ENCODE measurements at regions not wholly inside any gene's neighbourhood (a gene's known extent, or its start where the extent isn't known, plus 50 kb on each side); places are given as distances from the start of the nearest gene placed in this dataset.

DNA sequence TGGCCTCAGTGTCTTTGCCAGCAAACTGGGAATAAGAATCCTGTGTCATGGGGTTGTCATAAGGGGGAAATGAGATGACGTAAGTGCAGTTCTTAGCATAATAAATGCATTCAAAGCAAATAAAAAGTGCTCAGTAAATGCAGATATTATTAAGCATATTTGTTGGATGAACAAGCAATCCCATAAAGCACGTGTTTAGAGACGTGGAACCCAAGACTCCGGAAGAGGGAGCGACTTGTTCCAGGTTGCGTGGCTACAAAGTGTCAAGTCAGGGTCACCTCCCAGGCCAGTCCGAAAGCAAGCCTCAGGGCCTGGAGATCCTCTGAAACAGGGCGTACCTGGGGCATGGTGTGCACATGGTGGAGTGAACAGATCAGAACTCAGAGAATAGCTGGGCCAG, 58.0 kb upstream of the LAPTM5 start:
- TF ChIP-seq, protein P1, sequence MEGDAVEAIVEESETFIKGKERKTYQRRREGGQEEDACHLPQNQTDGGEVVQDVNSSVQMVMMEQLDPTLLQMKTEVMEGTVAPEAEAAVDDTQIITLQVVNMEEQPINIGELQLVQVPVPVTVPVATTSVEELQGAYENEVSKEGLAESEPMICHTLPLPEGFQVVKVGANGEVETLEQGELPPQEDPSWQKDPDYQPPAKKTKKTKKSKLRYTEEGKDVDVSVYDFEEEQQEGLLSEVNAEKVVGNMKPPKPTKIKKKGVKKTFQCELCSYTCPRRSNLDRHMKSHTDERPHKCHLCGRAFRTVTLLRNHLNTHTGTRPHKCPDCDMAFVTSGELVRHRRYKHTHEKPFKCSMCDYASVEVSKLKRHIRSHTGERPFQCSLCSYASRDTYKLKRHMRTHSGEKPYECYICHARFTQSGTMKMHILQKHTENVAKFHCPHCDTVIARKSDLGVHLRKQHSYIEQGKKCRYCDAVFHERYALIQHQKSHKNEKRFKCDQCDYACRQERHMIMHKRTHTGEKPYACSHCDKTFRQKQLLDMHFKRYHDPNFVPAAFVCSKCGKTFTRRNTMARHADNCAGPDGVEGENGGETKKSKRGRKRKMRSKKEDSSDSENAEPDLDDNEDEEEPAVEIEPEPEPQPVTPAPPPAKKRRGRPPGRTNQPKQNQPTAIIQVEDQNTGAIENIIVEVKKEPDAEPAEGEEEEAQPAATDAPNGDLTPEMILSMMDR (IDR thresholded peaks at IDR 0.05) = no peak
- H3K36me3 ChIP-seq = no peaks in the 10 kb centered on the region
- no peaks in the 10 kb centered on the region for H3K27me3 ChIP-seq (replicated peaks; ENCODE audit: insufficient read depth)
- no peak for ATAC-seq (ENCODE audit: insufficient number of reproducible peaks, low FRiP score, low read depth)
- no peaks in the 10 kb centered on the region for H3K9me3 ChIP-seq
- H3K4me3 ChIP-seq = no peak overlapping the region
- H3K27ac ChIP-seq = no peak overlapping the region
- DNase-seq (ENCODE audit: low spot score) = no peak
- H3K4me1 ChIP-seq (ENCODE audit: control insufficient read depth in 1 of 2, low read depth in 2 of 2) = peaks cover 0 to 27% of the 10 kb centered on the region in 2 donors

DNA sequence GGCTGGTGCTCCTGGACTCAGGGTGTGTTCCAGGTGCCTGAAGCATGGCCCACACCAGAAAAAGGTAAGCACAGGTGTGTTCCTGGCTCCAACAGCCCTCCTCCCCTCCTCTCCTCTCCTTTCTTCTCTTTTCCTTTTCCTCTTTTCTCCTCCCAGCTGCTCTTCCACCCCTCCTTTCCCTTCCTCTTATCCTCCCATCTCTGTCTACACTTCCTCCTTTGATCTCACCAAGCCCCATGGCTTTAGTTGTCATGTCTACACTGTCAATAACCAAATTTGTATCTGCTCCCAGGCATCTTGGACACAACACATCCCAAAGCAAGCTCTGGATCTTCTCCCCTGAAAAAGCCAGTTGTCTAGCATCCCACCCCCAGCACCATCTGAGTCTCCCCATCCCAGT, 56.7 kb upstream of the LAPTM5 start:
- no peaks in the 10 kb centered on the region for H3K9me3 ChIP-seq
- no peaks in the 10 kb centered on the region for H3K36me3 ChIP-seq
- ATAC-seq (ENCODE audit: insufficient number of reproducible peaks, low FRiP score, low read depth) = no peak
- TF ChIP-seq, protein P1 (IDR thresholded peaks at IDR 0.05) = no peak
- peaks cover 0 to 33% of the 10 kb centered on the region in 2 donors for H3K4me1 ChIP-seq (ENCODE audit: control insufficient read depth in 1 of 2, low read depth in 2 of 2)
- DNase-seq (ENCODE audit: low spot score) = no peak
- H3K4me3 ChIP-seq = no peak overlapping the region
- H3K27me3 ChIP-seq (replicated peaks; ENCODE audit: insufficient read depth) = no peaks in the 10 kb centered on the region
- no peak overlapping the region for H3K27ac ChIP-seq

DNA sequence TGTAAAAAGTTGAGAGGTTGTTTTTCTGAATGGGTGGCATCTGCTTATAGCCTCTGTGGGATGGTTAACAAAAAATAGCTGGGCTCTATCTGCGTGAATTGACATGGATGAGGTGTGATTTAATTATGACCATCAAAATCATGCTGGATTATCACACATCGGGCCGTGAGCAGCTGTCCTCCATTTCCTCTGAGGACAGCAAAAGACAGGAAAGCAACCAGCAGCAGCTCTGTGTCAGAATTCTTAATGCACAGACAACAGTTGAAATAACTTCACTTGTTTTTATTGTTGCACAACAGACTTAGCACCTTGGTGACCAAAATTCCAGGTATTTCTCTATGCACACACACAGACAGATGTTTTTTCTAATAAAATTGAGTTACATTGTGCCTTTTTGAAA, 54.5 kb upstream of the LAPTM5 start:
- H3K4me1 ChIP-seq (ENCODE audit: control insufficient read depth in 1 of 2, low read depth in 2 of 2) = peaks cover 0 to 26% of the 10 kb centered on the region in 2 donors
- H3K4me3 ChIP-seq = no peak overlapping the region
- no peaks in the 10 kb centered on the region for H3K9me3 ChIP-seq
- DNase-seq (ENCODE audit: low spot score) (no peak), ATAC-seq (ENCODE audit: insufficient number of reproducible peaks, low FRiP score, low read depth) (no peak)
- H3K27me3 ChIP-seq (replicated peaks; ENCODE audit: insufficient read depth) = no peaks in the 10 kb centered on the region
- no peak overlapping the region for H3K27ac ChIP-seq
- no peaks in the 10 kb centered on the region for H3K36me3 ChIP-seq
- TF ChIP-seq, protein P1 (IDR thresholded peaks at IDR 0.05) = no peak

DNA sequence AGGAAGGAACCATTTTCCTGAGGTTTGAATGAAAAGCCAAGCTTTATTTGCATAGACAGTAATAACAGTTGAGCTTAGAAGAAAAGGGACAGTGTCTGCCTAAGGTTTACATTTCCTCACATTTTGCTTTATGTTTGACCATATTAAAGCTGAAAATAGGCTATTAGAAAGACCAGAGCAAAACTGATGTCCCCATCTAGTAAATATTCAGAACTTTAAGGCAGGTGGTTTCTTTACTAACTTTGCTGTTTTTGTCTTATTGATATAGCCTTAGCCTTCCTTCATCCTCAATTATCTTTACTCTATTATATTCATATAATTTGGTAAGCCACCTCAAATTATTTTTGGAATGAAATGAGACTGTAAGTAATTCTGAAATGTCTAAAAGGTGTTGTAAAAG, 53.6 kb upstream of the LAPTM5 start:
- Histone ChIP-seq H3K36me3 (no peaks in the 10 kb centered on the region), H3K27me3 (replicated peaks; ENCODE audit: insufficient read depth) (no peaks in the 10 kb centered on the region), H3K4me1 (ENCODE audit: control insufficient read depth in 1 of 2, low read depth in 2 of 2) (peaks cover 0 to 17% of the 10 kb centered on the region in 2 donors), H3K27ac (no peak overlapping the region), H3K9me3 (no peaks in the 10 kb centered on the region), H3K4me3 (no peak overlapping the region)
- ATAC-seq (ENCODE audit: insufficient number of reproducible peaks, low FRiP score, low read depth) (no peak), DNase-seq (ENCODE audit: low spot score) (no peak)
- TF ChIP-seq, protein P1 (IDR thresholded peaks at IDR 0.05) = no peak

DNA sequence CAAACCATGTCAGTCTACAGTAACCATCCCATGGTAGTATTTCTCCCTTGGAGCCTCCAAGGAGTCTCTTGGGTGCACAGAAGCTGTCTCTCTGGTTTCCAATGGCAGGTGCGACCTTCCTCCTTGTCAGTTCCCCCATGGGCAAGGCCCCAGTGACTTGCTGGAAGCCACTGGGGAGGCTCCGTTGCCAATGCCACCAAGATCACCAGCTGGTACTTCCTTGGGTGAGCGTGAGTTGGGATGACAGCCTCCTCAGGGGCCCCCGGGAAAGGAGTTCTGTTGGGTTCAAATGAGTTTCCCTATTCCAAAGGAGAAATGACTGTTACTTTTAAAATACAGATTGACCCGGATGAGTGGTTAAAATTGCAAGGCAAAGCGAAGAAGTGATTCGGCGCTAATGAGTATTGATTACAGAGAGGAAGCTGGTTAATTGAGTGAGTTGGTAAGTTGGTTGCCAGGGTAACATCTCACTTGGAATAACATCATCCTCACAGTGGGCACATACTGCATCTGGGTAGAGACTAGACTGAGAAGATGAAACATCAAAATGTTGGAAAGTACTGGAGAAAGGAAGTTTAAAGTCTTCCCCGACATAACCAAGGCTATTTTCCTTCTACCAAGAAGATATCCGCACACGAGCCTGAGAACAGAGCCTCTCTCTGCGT, 53.0 kb upstream of the LAPTM5 start:
- TF ChIP-seq, protein P1 (IDR thresholded peaks at IDR 0.05) = no peak
- ATAC-seq (ENCODE audit: insufficient number of reproducible peaks, low FRiP score, low read depth) = no peak
- no peak for DNase-seq (ENCODE audit: low spot score)
- H3K9me3 ChIP-seq = no peaks in the 10 kb centered on the region
- no peak overlapping the region for H3K27ac ChIP-seq
- no peaks in the 10 kb centered on the region for H3K36me3 ChIP-seq
- peaks cover 0 to 14% of the 10 kb centered on the region in 2 donors for H3K4me1 ChIP-seq (ENCODE audit: control insufficient read depth in 1 of 2, low read depth in 2 of 2)
- no peaks in the 10 kb centered on the region for H3K27me3 ChIP-seq (replicated peaks; ENCODE audit: insufficient read depth)
- no peak overlapping the region for H3K4me3 ChIP-seq

All from thoracic aorta (tissue), 2 donors.